OCI-LY1 (cell line): ENCODE measurements at regions not wholly inside any gene's neighbourhood (a gene's known extent, or its start where the extent isn't known, plus 50 kb on each side); places are given as distances from the start of the nearest gene placed in this dataset.

Source experiments
- H2AFZ ChIP-seq: fragments of 200-600 bp; sonication (generic), shearing (Covaris generic); 2 replicates; pipeline ENCODE4 v1.6.0; 2014; ENCODE audit warnings: antibody characterized with exemption, mild to moderate bottlenecking, low read length
- H3F3A ChIP-seq: fragments of 200-600 bp; sonication (generic), shearing (Covaris generic); 2 replicates; pipeline ENCODE4 v1.6.0; 2014; ENCODE audit warnings: mild to moderate bottlenecking, antibody characterized with exemption, low read length, moderate library complexity; ENCODE audit not compliant: insufficient read depth
- H3K27ac ChIP-seq: fragments of 200-600 bp; sonication (generic); 2 replicates; pipeline ENCODE4 v1.5.1; 2014; ENCODE audit warnings: low read length, mixed run types, mild to moderate bottlenecking, low read depth; ENCODE audit not compliant: poor library complexity, severe bottlenecking
- H3K27me3 ChIP-seq: fragments of 200-600 bp; sonication (generic); 2 replicates; pipeline ENCODE4 v1.6.0; 2014; ENCODE audit warnings: antibody characterized with exemption, mild to moderate bottlenecking, low read length, moderate library complexity; ENCODE audit not compliant: insufficient read depth
- H3K36me3 ChIP-seq: fragments of 200-600 bp; sonication (generic); 2 replicates; pipeline ENCODE4 v1.6.1; 2014; ENCODE audit warnings: mild to moderate bottlenecking, antibody characterized with exemption, low read length, moderate library complexity, mixed read lengths; ENCODE audit not compliant: insufficient read depth
- H3K4me1 ChIP-seq: fragments of 200-600 bp; sonication (generic); 2 replicates; pipeline ENCODE4 v1.5.1; 2014; ENCODE audit warnings: mild to moderate bottlenecking, low read length, moderate library complexity; ENCODE audit not compliant: insufficient read depth, severe bottlenecking
- H3K4me2 ChIP-seq: fragments of 200-600 bp; sonication (generic), shearing (Covaris generic); 2 replicates; pipeline ENCODE4 v1.6.1; 2014; ENCODE audit warnings: low read length
- H3K4me3 ChIP-seq: fragments of 200-600 bp; sonication (generic); 2 replicates; pipeline ENCODE4 v1.5.1; 2014; ENCODE audit warnings: low read length, low read depth, mild to moderate bottlenecking, mixed read lengths; ENCODE audit not compliant: poor library complexity, severe bottlenecking
- H3K79me2 ChIP-seq: fragments of 200-600 bp; shearing (Covaris generic); 2 replicates; pipeline ENCODE4 v1.6.1; 2016; ENCODE audit warnings: mixed run types, low read length, mixed read lengths; ENCODE audit not compliant: insufficient read depth
- H3K9ac ChIP-seq: fragments of 200-600 bp; sonication (generic), shearing (Covaris generic); 2 replicates; pipeline ENCODE4 v1.6.1; 2014; ENCODE audit warnings: mild to moderate bottlenecking, low read length, mixed read lengths
- H3K9me2 ChIP-seq: fragments of 200-600 bp; sonication (generic), shearing (Covaris generic); 2 replicates; pipeline ENCODE4 v1.6.1; 2014; ENCODE audit warnings: low read depth, mild to moderate bottlenecking, low read length, mixed read lengths
- H3K9me3 ChIP-seq: fragments of 200-600 bp; shearing (Covaris generic); 2 replicates; pipeline ENCODE4 v1.6.1; 2014; ENCODE audit warnings: low read length, mixed read lengths
- H4K20me1 ChIP-seq: fragments of 200-600 bp; sonication (generic), shearing (Covaris generic); 2 replicates; pipeline ENCODE4 v1.6.0; 2016; ENCODE audit warnings: mild to moderate bottlenecking, low read length; ENCODE audit not compliant: insufficient read depth
- EZH2 ChIP-seq: fragments of 200-600 bp; sonication (generic), shearing (Covaris generic); IDR thresholded peaks from 2 replicates; pipeline ENCODE4 v1.8.0; 2017; ENCODE audit warnings: borderline replicate concordance, mixed run types, mild to moderate bottlenecking, antibody characterized with exemption, low read length, moderate library complexity, mixed read lengths
- TF ChIP-seq, protein P1 (sequence below): fragments of 200-600 bp; sonication (generic), shearing (Covaris generic); IDR thresholded peaks from 2 replicates; pipeline ENCODE4 v1.5.1; 2017; ENCODE audit warnings: mild to moderate bottlenecking, antibody characterized with exemption, low read length, moderate library complexity, mixed read lengths

- Histone ChIP-seq H3K27me3 (no peaks in the 10 kb centered on the region), H3K9ac (no peak overlapping the region), H4K20me1 (no peaks in the 10 kb centered on the region), H3K9me3 (no peaks in the 10 kb centered on the region), H2AFZ (no peak overlapping the region), H3F3A (no peaks in the 10 kb centered on the region), H3K4me1 (no peaks in the 10 kb centered on the region), H3K27ac (no peak overlapping the region), H3K79me2 (no peaks in the 10 kb centered on the region), H3K4me3 (no peak overlapping the region), H3K4me2 (no peak overlapping the region), H3K9me2 (no peaks in the 10 kb centered on the region), H3K36me3 (no peaks in the 10 kb centered on the region)
- TF ChIP-seq EZH2 = no peak
- TF ChIP-seq, protein P1, sequence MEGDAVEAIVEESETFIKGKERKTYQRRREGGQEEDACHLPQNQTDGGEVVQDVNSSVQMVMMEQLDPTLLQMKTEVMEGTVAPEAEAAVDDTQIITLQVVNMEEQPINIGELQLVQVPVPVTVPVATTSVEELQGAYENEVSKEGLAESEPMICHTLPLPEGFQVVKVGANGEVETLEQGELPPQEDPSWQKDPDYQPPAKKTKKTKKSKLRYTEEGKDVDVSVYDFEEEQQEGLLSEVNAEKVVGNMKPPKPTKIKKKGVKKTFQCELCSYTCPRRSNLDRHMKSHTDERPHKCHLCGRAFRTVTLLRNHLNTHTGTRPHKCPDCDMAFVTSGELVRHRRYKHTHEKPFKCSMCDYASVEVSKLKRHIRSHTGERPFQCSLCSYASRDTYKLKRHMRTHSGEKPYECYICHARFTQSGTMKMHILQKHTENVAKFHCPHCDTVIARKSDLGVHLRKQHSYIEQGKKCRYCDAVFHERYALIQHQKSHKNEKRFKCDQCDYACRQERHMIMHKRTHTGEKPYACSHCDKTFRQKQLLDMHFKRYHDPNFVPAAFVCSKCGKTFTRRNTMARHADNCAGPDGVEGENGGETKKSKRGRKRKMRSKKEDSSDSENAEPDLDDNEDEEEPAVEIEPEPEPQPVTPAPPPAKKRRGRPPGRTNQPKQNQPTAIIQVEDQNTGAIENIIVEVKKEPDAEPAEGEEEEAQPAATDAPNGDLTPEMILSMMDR = no peak
Observed at GRCh38 chrX:117653396-117653795, 463.2 kb downstream of the KLHL13 start.

DNA sequence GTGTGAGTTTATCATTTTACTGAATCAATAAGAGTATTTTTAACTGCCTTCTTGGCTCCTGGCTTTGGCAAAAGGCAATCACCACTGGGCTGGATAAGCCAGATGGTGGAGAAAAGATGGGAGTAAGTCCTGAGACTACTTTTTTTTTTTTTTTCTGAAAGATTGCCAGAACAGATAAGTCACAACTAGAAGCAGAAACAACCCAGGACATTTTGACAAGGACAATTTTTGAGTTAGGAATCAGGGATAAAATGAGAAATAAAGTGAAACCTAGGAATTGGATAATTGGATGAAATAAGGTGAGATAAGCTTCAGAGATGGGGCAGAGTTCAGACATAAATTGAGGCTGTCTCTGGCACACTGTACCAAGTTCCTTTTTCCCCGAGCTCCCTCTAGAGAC, 471.0 kb downstream of the KLHL13 start:
- no peaks in the 10 kb centered on the region for H3K27me3 ChIP-seq
- no peaks in the 10 kb centered on the region for H3F3A ChIP-seq
- no peak overlapping the region for H3K27ac ChIP-seq
- H3K4me3 ChIP-seq = no peak overlapping the region
- no peaks in the 10 kb centered on the region for H3K79me2 ChIP-seq
- no peaks in the 10 kb centered on the region for H3K36me3 ChIP-seq
- H4K20me1 ChIP-seq = no peaks in the 10 kb centered on the region
- TF ChIP-seq, protein P1 = no peak
- TF ChIP-seq EZH2 = no peak
- H3K4me1 ChIP-seq = no peaks in the 10 kb centered on the region
- no peak overlapping the region for H3K4me2 ChIP-seq
- no peak overlapping the region for H2AFZ ChIP-seq
- H3K9ac ChIP-seq = no peak overlapping the region
- no peaks in the 10 kb centered on the region for H3K9me3 ChIP-seq
- H3K9me2 ChIP-seq = no peaks in the 10 kb centered on the region

- no peaks in the 10 kb centered on the region for H3F3A ChIP-seq
- no peaks in the 10 kb centered on the region for H4K20me1 ChIP-seq
- H3K27ac ChIP-seq = no peak overlapping the region
- no peaks in the 10 kb centered on the region for H3K36me3 ChIP-seq
- H3K79me2 ChIP-seq = no peaks in the 10 kb centered on the region
- no peaks in the 10 kb centered on the region for H3K9me3 ChIP-seq
- no peak overlapping the region for H3K4me3 ChIP-seq
- H3K9ac ChIP-seq = no peak overlapping the region
- H3K27me3 ChIP-seq = no peaks in the 10 kb centered on the region
- no peaks in the 10 kb centered on the region for H3K9me2 ChIP-seq
- no peak overlapping the region for H2AFZ ChIP-seq
- no peak for TF ChIP-seq EZH2
- no peak overlapping the region for H3K4me2 ChIP-seq
- no peaks in the 10 kb centered on the region for H3K4me1 ChIP-seq
Observed at GRCh38 chrX:117641913-117642656, 474.5 kb downstream of the KLHL13 start.

DNA sequence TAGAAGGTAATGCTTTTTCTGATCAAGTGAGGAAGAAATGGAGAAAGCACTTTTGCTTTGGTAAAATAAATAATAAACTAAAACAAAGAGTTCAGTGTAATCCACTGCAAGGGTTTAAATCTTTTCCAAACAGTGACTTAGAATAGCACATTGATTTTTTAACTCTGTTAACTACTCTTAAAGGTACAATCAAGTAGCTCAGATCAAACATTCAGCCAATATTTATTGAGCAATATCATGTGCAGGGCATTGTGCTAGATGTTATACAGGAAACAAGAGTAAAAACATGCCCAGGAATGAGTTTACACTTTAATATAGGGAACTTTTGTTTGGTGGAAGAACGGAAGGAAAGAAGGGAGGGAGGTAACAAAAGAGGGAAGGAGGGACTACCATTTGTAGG, 479.8 kb downstream of the KLHL13 start:
- TF ChIP-seq EZH2 = no peak
- TF ChIP-seq, protein P1 = no peak
- Histone ChIP-seq H3K36me3 (no peaks in the 10 kb centered on the region), H2AFZ (no peak overlapping the region), H3F3A (no peaks in the 10 kb centered on the region), H3K9ac (no peak overlapping the region), H3K27ac (no peak overlapping the region), H3K9me3 (no peaks in the 10 kb centered on the region), H4K20me1 (no peaks in the 10 kb centered on the region), H3K27me3 (no peaks in the 10 kb centered on the region), H3K4me3 (no peak overlapping the region), H3K4me2 (no peak overlapping the region), H3K9me2 (no peaks in the 10 kb centered on the region), H3K79me2 (no peaks in the 10 kb centered on the region), H3K4me1 (no peaks in the 10 kb centered on the region)
